ENCODE measurements at regions not wholly inside any gene's neighbourhood (a gene's known extent, or its start where the extent isn't known, plus 50 kb on each side); places are given as distances from the start of the nearest gene placed in this dataset.

GRCh38 chr1:90773812-90774211 is 56.7 kb upstream of the BARHL2 start (continued):
- TF ChIP-seq ATF2 (IDR thresholded peaks at IDR 0.05; ENCODE audit: low read length) (no peak), RAD51 (IDR thresholded peaks at IDR 0.05) (no peak), CBX5 (IDR thresholded peaks at IDR 0.05; ENCODE audit: low read depth) (no peak), YBX1 (IDR thresholded peaks at IDR 0.05) (no peak), ZBTB4 (CRISPR knock-in tag; IDR thresholded peaks at IDR 0.05) (no peak), USF2 (IDR thresholded peaks at IDR 0.05; ENCODE audit: borderline replicate concordance, low read depth, low read length) (no peak)

DNA sequence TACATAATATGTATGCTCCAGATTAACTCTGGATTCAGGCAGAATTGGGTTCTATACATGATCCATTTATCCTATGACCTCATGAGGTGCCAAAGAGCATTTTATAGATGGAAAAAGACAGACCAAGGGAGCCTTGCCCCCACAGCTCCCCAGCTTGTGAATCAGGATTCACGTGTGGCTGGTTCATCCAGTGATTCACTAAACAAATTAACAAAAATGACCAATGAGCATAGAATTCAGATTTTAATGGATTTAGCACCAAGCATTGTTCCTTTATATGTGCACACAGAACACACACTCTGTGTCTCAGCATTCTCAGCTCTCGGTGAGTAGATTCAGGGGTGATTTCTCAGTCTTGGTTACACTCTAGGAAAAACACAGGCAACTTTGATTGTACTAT is 51.7 kb upstream of the BARHL2 start:
- intact Hi-C loops (cut with micrococcal nuclease; ENCODE audit: unreplicated experiment) (no loop called here), in situ Hi-C loops (cut with MboI) (no loop called here)
- FAIRE-seq (no peak), ATAC-seq (no peak), DNase-seq (ENCODE audit: low read depth, low spot score) (no peak)
- Histone ChIP-seq H3K27ac (ENCODE audit: control insufficient read depth, insufficient read depth) (no peak overlapping the region), H3K4me2 (ENCODE audit: control insufficient read depth, insufficient read depth) (no peak overlapping the region), H3K27me3 (replicated peaks in 1 of 2; ENCODE audit: control insufficient read depth in 2 of 2, insufficient read depth in 2 of 2, low read length in 1 of 2) (no peaks in the 10 kb centered on the region), H3K79me2 (ENCODE audit: control insufficient read depth, insufficient read depth, low read length) (no peaks in the 10 kb centered on the region), H3K9ac (ENCODE audit: control insufficient read depth, insufficient read depth, low read length) (no peak overlapping the region), H3K4me1 (ENCODE audit: control insufficient read depth, insufficient read depth, low read length) (no peaks in the 10 kb centered on the region), H4K20me1 (ENCODE audit: control insufficient read depth, insufficient read depth) (no peaks in the 10 kb centered on the region), H2AFZ (ENCODE audit: control insufficient read depth, low read depth, low read length) (no peak overlapping the region), H3K9me3 (replicated peaks; ENCODE audit: control insufficient read depth, insufficient read depth, low read length) (no peaks in the 10 kb centered on the region), H3K4me3 (no peak overlapping the region), H3K36me3 (ENCODE audit: control insufficient read depth in 2 of 2, insufficient read depth in 2 of 2, low read length in 1 of 2) (no peaks in the 10 kb centered on the region)
- SMC1A ChIA-PET (ENCODE audit: uncharacterized antibody, unreplicated experiment) = interaction anchor here (2.1 kb wide), 1 partner anchor 15 kb away, joined by 7 read pairs; no protein-coding TSS in a partner anchor
- no TSS peak for BruUV-seq (replicated peaks)
- POLR2A ChIA-PET = no interaction called here
- CTCF ChIA-PET = no interaction called here
- RAD21 ChIA-PET (ENCODE audit: unreplicated experiment) = no interaction called here
- 17% methylated on average over 2 of the region's 2 CpGs for WGBS (ENCODE audit: insufficient coverage, insufficient replicate concordance, low lambda C conversion rate, missing lambda C conversion rate)
- TF ChIP-seq MEF2A (IDR thresholded peaks at IDR 0.05; ENCODE audit: insufficient read depth, low read depth, low read length) (no peak), RUNX3 (IDR thresholded peaks at IDR 0.05; ENCODE audit: low read length) (no peak), ZBTB4 (CRISPR knock-in tag; IDR thresholded peaks at IDR 0.05) (no peak), RFX5 (IDR thresholded peaks at IDR 0.05; ENCODE audit: low read depth, low read length) (no peak), KDM1A (IDR thresholded peaks at IDR 0.05; ENCODE audit: borderline replicate concordance) (no peak)
- TF ChIP-seq, protein P1, sequence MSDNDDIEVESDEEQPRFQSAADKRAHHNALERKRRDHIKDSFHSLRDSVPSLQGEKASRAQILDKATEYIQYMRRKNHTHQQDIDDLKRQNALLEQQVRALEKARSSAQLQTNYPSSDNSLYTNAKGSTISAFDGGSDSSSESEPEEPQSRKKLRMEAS (IDR thresholded peaks at IDR 0.05; ENCODE audit: low read depth, low read length) = no peak
